Activated CD4-positive, alpha-beta T cell treated with anti-CD3 and anti-CD28 coated beads, Interleukin-10, Interleukin-2, amounts not matched to agents 100 ng/mL and 50 ng/mL, durations not matched to agents 16 hours and 8 hours (primary cell): ENCODE measurements at regions not wholly inside any gene's neighbourhood (a gene's known extent, or its start where the extent isn't known, plus 50 kb on each side); places are given as distances from the start of the nearest gene placed in this dataset.
"Not testable (repeated sequence)": the region's sequence is repeated elsewhere in the genome, so short reads cannot be mapped to it uniquely, and the experiment has no call there.

Source experiments
- DNase-seq: peaks from one replicate; pipeline ENCODE4 v3.0.0-alpha.2; 2020

GRCh38 chr16:64343061-64343819 is 778.6 kb downstream of the CDH11 start:
- DNase-seq = no peak

- DNase-seq = not testable (repeated sequence)
These were observed 780.5 kb downstream of the CDH11 start for GRCh38 chr16:64341336-64341735.

DNA sequence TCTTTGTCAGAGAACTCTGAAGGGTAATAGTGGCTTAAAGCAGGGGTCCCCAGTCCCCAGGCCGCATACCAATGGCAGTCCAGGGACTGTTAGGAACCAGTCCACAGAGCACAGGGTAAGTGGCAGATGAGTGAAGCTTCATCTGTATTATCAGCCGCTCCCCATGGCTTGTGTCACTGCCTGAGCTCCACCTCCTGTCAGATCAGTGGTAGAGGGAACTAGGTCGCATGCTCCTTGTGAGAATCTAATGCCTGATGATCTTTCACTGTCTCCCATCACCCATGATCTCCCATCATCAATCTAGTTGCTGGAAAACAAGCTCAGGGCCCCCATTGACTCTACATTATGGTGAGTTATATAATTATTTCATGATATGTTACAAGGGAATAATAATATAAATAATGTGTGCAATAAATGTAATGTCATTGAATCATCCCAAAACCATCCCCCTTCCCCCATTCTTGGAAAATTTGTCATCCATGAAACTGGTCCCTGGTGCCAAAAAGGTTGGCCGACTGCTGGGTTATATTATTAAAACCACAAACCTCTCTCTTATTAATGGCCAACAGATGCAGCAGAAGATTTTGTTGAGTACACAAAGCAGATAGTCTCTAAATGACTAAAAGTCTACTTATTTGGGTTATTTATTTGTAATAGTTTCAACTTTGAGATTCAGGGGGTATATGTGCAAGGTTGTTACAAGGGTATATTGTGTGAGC is 782.7 kb downstream of the CDH11 start:
- no peak for DNase-seq

GRCh38 chr16:64321881-64322280 is 800.0 kb downstream of the CDH11 start:
- no peak for DNase-seq

GRCh38 chr16:64321066-64321465 is 800.8 kb downstream of the CDH11 start:
- no peak for DNase-seq

- DNase-seq = no peak
These were observed 804.3 kb downstream of the CDH11 start for GRCh38 chr16:64317601-64318000.

- DNase-seq = no peak
These were observed 808.1 kb downstream of the CDH11 start for GRCh38 chr16:64313726-64314125.

DNA sequence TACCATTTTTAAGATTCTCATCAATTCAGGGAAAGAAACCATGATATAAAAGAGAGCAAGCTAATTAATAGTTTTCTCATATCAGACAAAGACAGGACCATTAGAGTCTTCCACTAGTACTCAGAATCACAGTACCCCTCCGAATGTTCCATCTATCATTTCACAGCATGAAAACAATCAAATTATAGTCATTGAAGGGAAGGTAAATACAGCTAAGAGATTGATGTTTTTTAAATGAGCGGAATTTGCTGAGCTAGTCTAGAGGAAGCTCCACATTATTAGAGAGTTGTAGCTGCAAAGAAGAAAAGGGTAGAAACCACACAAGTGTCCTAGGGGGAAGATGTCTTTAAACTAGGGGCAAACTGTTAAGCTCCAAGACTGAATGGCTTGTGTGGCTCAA is 808.9 kb downstream of the CDH11 start:
- no peak for DNase-seq

GRCh38 chr16:64312292-64312691 is 809.6 kb downstream of the CDH11 start:
- DNase-seq = no peak

DNA sequence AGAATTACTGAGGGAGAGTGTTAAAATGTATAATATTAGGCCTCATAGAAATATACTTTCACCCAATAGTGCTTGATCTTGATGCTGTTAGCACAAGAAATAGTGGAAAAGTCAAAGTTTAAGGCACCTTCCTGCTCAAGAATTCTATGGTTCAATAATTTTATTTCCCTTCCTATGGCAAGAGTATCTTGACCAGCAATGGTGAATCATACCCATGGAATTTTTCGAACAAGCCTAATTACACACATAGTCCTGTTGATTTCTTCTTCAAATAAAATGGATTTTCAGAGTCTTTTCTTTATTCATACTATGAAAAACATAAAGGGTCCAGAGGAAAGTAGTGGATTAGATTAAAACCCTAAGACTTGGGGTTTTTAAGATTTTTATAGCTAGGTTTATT is 810.6 kb downstream of the CDH11 start:
- DNase-seq = no peak

GRCh38 chr16:64309398-64310110 is 812.3 kb downstream of the CDH11 start:
- no peak for DNase-seq

DNA sequence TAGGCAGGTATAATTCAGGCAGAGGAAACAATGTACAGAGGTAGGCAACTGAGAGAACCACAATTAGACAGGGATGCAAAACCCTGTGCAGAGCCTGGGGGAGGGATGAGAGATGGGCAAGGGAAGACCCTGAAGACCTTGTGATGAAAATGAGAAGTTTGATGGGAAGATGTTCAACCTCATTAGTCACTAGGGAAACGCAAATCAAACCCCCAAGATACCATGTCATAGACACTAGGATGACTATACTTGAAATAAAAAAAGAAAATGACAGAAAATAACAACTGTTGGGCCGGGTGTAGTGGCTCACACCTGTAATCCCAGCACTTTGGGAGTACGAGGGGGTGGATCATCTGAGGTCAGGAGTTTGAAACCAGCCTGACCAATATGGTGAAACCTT is 813.1 kb downstream of the CDH11 start:
- no peak for DNase-seq

- no peak for DNase-seq
These were observed 814.4 kb downstream of the CDH11 start for GRCh38 chr16:64307431-64307830.

GRCh38 chr16:64305663-64306062 is 816.2 kb downstream of the CDH11 start:
- no peak for DNase-seq

GRCh38 chr16:64304951-64305350 is 816.9 kb downstream of the CDH11 start:
- DNase-seq = no peak

GRCh38 chr16:64304396-64304795 is 817.5 kb downstream of the CDH11 start:
- no peak for DNase-seq

- no peak for DNase-seq
These were observed 823.8 kb downstream of the CDH11 start for GRCh38 chr16:64297863-64298600.

GRCh38 chr16:64295466-64295865 is 826.4 kb downstream of the CDH11 start:
- DNase-seq = no peak

DNA sequence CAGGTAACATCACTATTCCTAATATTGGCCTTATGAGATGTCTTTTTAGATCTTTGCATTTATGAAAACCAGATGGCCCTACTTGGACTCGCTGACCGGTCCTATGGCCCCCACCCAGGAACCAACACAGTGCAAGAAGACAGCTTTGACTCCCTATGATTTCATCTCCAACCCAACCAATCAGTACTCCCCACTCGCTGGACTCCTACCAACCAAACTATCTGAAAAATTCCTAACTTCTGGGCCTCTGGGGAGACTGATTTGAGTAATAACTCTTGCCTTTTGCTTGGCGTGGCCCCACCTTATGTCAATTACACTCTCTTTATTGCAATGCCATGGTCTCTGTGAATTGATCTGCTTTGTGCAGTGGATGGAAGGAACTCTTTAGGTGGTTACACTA is 828.9 kb downstream of the CDH11 start:
- DNase-seq = no peak

GRCh38 chr16:64292161-64292560 is 829.7 kb downstream of the CDH11 start:
- DNase-seq = no peak

- DNase-seq = no peak
These were observed 831.4 kb downstream of the CDH11 start for GRCh38 chr16:64290461-64290860.

GRCh38 chr16:64287655-64288528 is 834.0 kb downstream of the CDH11 start:
- DNase-seq = no peak
